Endodermal cell (in vitro differentiated cells): ENCODE measurements at regions not wholly inside any gene's neighbourhood (a gene's known extent, or its start where the extent isn't known, plus 50 kb on each side); places are given as distances from the start of the nearest gene placed in this dataset.

Source experiments
- DNase-seq: peaks from one replicate; pipeline ENCODE4 v3.0.0-alpha.2; 2017
- H3K27ac ChIP-seq: 2 replicates; pipeline ENCODE4 v1.5.1; 2013; ENCODE audit warnings: mild to moderate bottlenecking, low read depth, low read length, moderate library complexity
- H3K27me3 ChIP-seq: 2 replicates; pipeline ENCODE4 v1.6.1; 2013; ENCODE audit warnings: mild to moderate bottlenecking, low read length, moderate library complexity; ENCODE audit not compliant: insufficient read depth, control insufficient read depth, poor library complexity, severe bottlenecking
- H3K36me3 ChIP-seq: 2 replicates; pipeline ENCODE4 v1.7.0; 2013; ENCODE audit warnings: mild to moderate bottlenecking, low read length, moderate library complexity; ENCODE audit not compliant: control insufficient read depth, insufficient read depth
- H3K4me1 ChIP-seq: one replicate; pipeline ENCODE4 v1.7.0; 2013; ENCODE audit warnings: low read length; ENCODE audit not compliant: control insufficient read depth, insufficient read depth
- H3K4me3 ChIP-seq: 2 replicates; pipeline ENCODE4 v1.5.1; 2013; ENCODE audit warnings: mild to moderate bottlenecking, low read length, moderate library complexity
- H3K9ac ChIP-seq: 2 replicates; pipeline ENCODE4 v1.6.1; 2013; ENCODE audit warnings: mild to moderate bottlenecking, low read length, moderate library complexity; ENCODE audit not compliant: poor library complexity, severe bottlenecking; ENCODE audit errors: extremely low read depth
- H3K9me3 ChIP-seq: 2 replicates; pipeline ENCODE4 v1.6.1; 2013; ENCODE audit warnings: mild to moderate bottlenecking, low read length, moderate library complexity; ENCODE audit not compliant: control insufficient read depth
- H3K27ac Mint-ChIP-seq: 2 replicates; pipeline ENCODE4 v1.8.0; 2020; ENCODE audit warnings: mixed read lengths
- H3K27me3 Mint-ChIP-seq: 2 replicates; pipeline ENCODE4 v1.8.0; 2021; ENCODE audit warnings: mild to moderate bottlenecking, mixed read lengths; ENCODE audit not compliant: insufficient read depth
- H3K36me3 Mint-ChIP-seq: 2 replicates; pipeline ENCODE4 v1.8.0; 2020; ENCODE audit warnings: low read depth, mixed read lengths
- H3K4me1 Mint-ChIP-seq: 2 replicates; pipeline ENCODE4 v1.8.0; 2020; ENCODE audit warnings: mixed read lengths
- H3K4me3 Mint-ChIP-seq: 2 replicates; pipeline ENCODE4 v1.8.0; 2020; ENCODE audit warnings: mild to moderate bottlenecking, moderate library complexity, mixed read lengths
- H3K9me3 Mint-ChIP-seq: 2 replicates; pipeline ENCODE4 v1.8.0; 2020; ENCODE audit warnings: mild to moderate bottlenecking, mixed read lengths
- WGBS, 2 experiments: methylation state at CpG; one replicate each; pipeline versions ENCODE4 v1.1.5 to v1.1.7; 2013; ENCODE audit warnings: missing lambda C conversion rate in 2 of 2, mixed read lengths in 1 of 2; ENCODE audit not compliant: insufficient coverage in 1 of 2, insufficient read length in 1 of 2; 5-methylcytosine and 5-hydroxymethylcytosine counted together
- TF ChIP-seq, protein P1 (sequence below): fragments of 200-600 bp; sonication (generic); conservative IDR thresholded peaks from 2 replicates; pipeline ENCODE4 v1.5.0; 2021; ENCODE audit warnings: antibody characterized with exemption, mild to moderate bottlenecking

DNA sequence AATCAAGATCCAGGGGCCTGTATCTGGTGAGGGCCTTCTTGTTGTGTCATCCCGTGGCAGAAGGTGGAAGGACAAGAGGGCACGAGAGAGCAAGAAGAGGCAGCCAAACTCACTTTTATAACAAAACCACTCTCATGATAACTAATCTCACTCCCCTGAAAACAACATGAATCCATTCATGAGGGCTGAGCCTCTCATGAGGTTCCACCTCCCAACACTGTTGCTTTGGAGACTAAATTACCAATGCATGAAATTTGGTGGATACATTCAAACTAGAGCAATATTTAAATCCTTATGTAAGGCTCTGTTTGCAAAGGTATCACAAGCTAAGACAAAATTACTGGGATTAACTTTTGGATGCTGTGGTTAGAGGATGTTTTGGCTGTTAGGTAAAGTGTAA is 470.1 kb upstream of the NOVA1 start:
- Histone ChIP-seq H3K4me1 (no peaks in the 10 kb centered on the region), H3K27ac (no peak overlapping the region), H3K9ac (no peak overlapping the region), H3K27me3 (no peaks in the 10 kb centered on the region), H3K4me3 (no peak overlapping the region), H3K9me3 (no peaks in the 10 kb centered on the region), H3K36me3 (no peaks in the 10 kb centered on the region)
- H3K4me1 Mint-ChIP-seq = no peaks in the 10 kb centered on the region
- TF ChIP-seq, protein P1, sequence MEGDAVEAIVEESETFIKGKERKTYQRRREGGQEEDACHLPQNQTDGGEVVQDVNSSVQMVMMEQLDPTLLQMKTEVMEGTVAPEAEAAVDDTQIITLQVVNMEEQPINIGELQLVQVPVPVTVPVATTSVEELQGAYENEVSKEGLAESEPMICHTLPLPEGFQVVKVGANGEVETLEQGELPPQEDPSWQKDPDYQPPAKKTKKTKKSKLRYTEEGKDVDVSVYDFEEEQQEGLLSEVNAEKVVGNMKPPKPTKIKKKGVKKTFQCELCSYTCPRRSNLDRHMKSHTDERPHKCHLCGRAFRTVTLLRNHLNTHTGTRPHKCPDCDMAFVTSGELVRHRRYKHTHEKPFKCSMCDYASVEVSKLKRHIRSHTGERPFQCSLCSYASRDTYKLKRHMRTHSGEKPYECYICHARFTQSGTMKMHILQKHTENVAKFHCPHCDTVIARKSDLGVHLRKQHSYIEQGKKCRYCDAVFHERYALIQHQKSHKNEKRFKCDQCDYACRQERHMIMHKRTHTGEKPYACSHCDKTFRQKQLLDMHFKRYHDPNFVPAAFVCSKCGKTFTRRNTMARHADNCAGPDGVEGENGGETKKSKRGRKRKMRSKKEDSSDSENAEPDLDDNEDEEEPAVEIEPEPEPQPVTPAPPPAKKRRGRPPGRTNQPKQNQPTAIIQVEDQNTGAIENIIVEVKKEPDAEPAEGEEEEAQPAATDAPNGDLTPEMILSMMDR = no peak
- H3K27me3 Mint-ChIP-seq = no peaks in the 10 kb centered on the region
- no peak for DNase-seq
- WGBS, 2 experiments = 93% methylated on average over 2 of the region's 2 CpGs; no CpG with 5 or more reads in 1 of the 2 experiments
- no peak overlapping the region for H3K4me3 Mint-ChIP-seq
- no peak overlapping the region for H3K27ac Mint-ChIP-seq
- H3K36me3 Mint-ChIP-seq = no peaks in the 10 kb centered on the region
- no peaks in the 10 kb centered on the region for H3K9me3 Mint-ChIP-seq

DNA sequence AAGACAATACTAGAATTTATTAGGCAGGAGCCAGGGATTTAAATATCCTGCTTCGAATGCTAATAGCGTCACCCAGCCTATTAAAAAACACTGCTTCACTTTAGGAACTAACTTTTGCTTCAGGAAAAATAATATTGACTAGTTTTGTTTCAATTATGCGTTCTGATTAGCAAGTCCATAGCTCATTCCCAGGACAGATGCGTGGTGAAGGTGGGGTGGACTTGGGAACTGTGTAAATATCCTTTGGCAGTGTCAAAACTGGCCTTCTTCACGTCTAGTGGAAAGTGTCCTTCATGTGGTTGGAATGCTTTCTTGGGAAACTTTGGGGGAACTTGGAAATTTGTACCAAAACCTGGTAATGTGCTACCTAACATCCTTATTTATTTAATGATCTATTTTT is 474.8 kb upstream of the NOVA1 start:
- H3K36me3 Mint-ChIP-seq = no peaks in the 10 kb centered on the region

DNA sequence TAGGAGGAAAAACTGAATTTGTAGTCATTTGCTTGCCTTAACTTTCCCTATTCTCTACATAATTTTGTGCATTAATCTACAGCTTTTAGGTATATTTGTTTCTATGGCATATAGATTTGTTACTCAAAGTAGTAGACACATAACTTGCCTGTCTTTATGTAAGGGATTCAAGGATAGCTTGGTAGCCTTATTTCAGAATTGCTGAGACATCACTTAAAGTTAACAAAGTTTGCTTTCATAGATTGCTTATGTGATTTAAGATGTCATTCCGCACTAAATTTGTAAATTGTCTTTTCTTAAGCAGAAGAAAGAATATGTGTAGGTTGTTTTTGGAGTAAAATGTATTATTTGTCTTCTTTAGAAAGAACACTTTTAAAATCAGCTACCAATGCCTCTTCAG is 477.7 kb upstream of the NOVA1 start:
- WGBS, 2 experiments = 95% methylated on average over 1 of the region's 1 CpG; no CpG with 5 or more reads in 1 of the 2 experiments
- no peak overlapping the region for H3K4me3 Mint-ChIP-seq
- H3K27ac Mint-ChIP-seq = no peak overlapping the region
- no peaks in the 10 kb centered on the region for H3K4me1 Mint-ChIP-seq
- Histone ChIP-seq H3K36me3 (no peaks in the 10 kb centered on the region), H3K9ac (no peak overlapping the region), H3K9me3 (no peaks in the 10 kb centered on the region), H3K27ac (no peak overlapping the region), H3K4me3 (no peak overlapping the region), H3K27me3 (no peaks in the 10 kb centered on the region), H3K4me1 (no peaks in the 10 kb centered on the region)
- no peak for DNase-seq
- no peaks in the 10 kb centered on the region for H3K27me3 Mint-ChIP-seq
- H3K36me3 Mint-ChIP-seq = no peaks in the 10 kb centered on the region
- no peaks in the 10 kb centered on the region for H3K9me3 Mint-ChIP-seq
- TF ChIP-seq, protein P1 = no peak

More for the DNA sequence above, 474.8 kb upstream of the NOVA1 start:
- TF ChIP-seq, protein P1 = no peak
- H3K9me3 ChIP-seq = no peaks in the 10 kb centered on the region
- Mint-ChIP-seq H3K27ac (no peak overlapping the region), H3K9me3 (no peaks in the 10 kb centered on the region), H3K4me1 (no peaks in the 10 kb centered on the region), H3K4me3 (no peak overlapping the region), H3K27me3 (no peaks in the 10 kb centered on the region)
- H3K36me3 ChIP-seq = no peaks in the 10 kb centered on the region
- no peaks in the 10 kb centered on the region for H3K4me1 ChIP-seq
- DNase-seq = no peak
- no peak overlapping the region for H3K27ac ChIP-seq
- H3K27me3 ChIP-seq = no peaks in the 10 kb centered on the region
- H3K9ac ChIP-seq = no peak overlapping the region
- H3K4me3 ChIP-seq = no peak overlapping the region
- 84 to 100% methylated on average over 3 to 5 of the region's 5 CpGs for WGBS, 2 experiments
